ENCODE measurements at regions not wholly inside any gene's neighbourhood (a gene's known extent, or its start where the extent isn't known, plus 50 kb on each side); places are given as distances from the start of the nearest gene placed in this dataset.
"Not testable (repeated sequence)": the region's sequence is repeated elsewhere in the genome, so short reads cannot be mapped to it uniquely, and the experiment has no call there.

GRCh38 chr12:111149299-111149698 is 219.6 kb downstream of the PHETA1 start:
- DNase-seq = no peak

- DNase-seq = no peak
These were observed 220.9 kb downstream of the PHETA1 start for GRCh38 chr12:111148005-111148404.

GRCh38 chr12:111143271-111143670 is 222.9 kb upstream of the MYL2 start:
- DNase-seq = no peak

DNA sequence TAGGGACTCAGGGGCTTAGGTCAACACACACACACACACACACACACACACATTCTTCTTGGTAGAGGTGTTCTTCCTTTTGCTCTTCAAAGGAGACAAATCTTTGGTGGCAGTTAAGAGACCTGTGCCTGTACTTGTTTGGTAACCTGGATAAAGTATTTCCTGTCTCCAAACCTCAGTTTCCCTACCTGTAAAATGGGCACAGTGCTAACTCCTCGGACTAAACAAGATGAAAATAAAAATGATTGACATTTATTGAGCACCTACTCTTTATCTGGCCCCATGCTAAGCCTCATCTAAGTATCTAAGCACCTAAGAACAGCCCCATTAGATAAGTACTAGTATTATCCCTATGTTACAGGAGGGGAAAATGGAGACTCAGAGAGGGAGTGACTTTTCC is 220.8 kb upstream of the MYL2 start:
- DNase-seq = no peak

DNA sequence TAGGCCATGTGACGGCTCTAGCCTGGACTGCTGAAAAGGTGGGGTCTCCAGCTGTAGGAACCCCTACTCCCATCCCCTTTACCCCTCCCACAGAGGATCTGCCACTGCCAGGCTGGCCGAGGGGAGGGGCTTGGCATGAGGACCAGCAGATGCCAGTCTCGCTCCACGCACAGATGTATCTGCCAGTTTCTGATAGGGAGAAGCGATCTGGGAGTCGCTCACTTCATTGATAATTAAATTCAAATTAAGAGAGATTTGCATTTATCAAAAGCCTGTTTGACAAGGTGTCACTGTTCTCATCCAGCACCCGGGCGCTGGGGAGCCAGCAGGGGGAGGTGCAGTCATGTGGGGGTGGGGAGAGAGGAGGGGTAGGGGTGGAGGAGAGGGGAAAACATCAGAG is 217.6 kb upstream of the MYL2 start:
- no peak for DNase-seq

DNA sequence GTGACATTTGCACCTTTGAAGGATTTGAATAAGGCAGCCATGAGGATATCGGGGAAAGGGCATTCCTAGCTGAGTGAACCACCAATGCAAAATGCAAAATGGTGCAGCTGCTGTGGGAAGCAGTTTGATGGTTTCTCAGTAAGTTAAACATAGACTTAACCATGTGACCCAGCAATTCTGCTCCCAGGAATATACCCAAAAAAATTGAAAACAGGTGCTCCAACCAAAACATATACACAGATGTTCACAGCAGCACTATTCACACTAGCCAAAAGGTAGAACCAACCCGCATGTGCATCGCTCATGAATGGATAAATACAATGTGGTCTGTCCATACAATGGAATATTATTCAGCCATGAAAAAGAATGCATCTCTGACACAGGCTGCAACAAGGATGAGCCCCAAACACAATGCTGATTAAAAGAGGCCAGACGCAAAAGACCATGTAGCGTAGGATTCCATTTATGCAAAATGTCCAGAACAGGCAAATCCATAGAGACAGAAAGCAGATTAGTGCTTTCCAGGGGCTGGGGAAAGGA is 215.0 kb upstream of the MYL2 start:
- no peak for DNase-seq

GRCh38 chr12:111130336-111130735 is 210.0 kb upstream of the MYL2 start:
- DNase-seq = no peak

DNA sequence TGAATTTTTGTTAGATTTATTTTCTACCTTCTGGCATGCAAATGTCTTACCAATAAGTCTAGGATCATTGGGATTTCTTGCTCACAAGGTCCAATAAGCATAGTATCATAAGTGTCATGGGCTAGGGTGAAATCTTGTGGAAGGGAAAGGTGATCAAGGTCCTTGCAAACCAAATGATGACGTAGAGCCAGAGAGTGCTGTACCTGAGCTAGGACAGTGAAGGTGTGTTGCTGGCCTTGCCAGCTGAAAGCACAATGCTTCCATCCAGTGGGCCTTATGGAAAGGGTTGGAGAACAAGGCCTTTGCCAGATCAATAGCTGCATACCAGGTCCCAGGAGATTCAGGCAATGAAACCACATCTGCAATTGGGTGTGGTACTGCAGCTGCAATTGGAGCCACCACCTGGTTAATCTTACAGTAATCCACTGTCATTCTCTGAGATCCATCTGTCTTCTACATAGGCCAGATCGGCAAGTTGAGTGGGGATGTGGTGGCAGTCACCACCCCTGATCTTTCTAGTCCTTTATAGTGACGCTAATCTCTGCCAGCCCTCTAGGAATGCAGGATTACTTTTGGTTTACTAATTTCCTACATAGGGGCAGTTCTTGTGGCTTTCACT is 208.9 kb upstream of the MYL2 start:
- DNase-seq = no peak

DNA sequence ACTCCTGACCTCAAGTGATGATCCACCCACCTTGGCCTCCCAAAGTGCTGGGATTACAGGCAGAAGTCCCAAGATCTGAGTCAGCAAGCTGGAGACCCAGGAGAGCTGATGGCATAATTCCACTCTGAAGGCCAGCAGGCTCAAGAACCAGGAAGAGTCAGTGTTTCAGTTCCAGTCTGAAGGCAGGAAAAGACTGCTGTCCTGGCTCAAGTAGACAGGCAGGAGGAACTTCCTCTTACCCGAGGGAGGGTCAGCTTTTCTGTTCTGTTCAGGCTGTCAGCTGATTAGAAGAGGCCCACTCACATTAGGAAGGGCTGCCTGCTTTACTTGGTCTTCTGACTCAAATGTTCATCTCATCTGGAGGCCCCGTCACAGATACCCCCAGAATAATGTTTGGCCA is 206.0 kb upstream of the MYL2 start:
- no peak for DNase-seq

- no peak for DNase-seq
These were observed 203.8 kb upstream of the MYL2 start for GRCh38 chr12:111124183-111124582.

DNA sequence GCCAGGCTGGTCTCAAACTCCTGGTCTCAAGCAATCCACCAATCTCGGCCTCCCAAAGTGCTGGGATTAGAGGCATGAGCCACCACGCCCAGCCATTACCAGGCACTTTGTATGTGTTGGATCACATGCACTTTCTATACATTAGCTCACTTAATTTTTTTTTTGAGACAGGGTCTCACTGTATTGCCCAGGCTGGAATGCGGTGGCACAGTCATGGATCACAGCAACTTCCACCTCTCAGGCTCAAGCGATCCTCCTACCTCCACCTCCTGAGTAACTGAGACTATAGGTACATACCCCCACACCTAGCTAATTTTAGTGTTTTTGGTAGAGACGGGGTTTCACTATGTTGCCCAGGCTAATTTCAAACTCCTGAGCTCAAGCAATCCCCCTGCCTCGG is 203.0 kb upstream of the MYL2 start:
- no peak for DNase-seq

- DNase-seq = no peak
These were observed 202.1 kb upstream of the MYL2 start for GRCh38 chr12:111122458-111122878.

DNA sequence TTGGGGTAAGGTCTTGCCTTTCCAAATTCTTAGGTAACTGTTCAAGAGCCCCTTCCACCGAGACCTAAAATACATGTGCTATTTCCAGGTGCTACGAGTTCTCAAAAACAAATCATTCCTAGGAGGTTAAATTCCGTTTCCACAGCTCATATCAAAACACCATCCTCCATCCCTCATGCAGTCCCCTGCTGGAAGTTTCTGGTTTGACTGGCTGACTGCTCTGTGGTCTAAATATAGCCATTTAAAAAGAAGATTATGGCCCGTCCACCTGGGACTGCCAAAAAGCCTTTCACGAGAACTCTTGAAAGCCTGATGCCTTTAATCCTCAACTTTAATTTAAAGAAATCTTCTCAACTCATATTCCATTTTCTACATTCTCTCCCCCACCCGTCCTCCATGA is 201.5 kb upstream of the MYL2 start:
- DNase-seq = no peak

- no peak for DNase-seq
These were observed 200.2 kb upstream of the MYL2 start for GRCh38 chr12:111120578-111120977.

DNA sequence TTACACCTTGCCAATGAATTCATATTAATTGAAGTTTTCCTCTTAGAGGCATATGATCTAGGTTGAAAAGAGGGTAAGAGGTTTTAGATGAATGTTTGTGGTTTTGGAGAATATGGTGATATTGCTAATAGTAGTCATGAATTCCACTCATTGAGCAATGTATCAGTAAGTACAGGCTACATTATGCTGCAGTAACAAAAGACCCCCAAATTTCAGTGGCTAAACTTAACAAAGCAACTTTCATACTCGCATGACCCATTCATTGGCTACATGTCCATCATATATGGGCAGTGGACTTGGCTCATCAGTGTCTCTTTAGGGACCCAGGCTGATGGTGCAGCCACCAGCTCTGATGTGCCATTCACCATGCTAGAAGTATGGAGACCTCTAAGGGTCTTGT is 196.6 kb upstream of the MYL2 start:
- DNase-seq = no peak

GRCh38 chr12:111113313-111113712 is 192.9 kb upstream of the MYL2 start:
- not testable (repeated sequence) for DNase-seq

- DNase-seq = no peak
These were observed 192.1 kb upstream of the MYL2 start for GRCh38 chr12:111112311-111113098.

- DNase-seq = no peak
These were observed 191.3 kb upstream of the MYL2 start for GRCh38 chr12:111111681-111112080.

- no peak for DNase-seq
These were observed 190.2 kb upstream of the MYL2 start for GRCh38 chr12:111110556-111110955.

DNA sequence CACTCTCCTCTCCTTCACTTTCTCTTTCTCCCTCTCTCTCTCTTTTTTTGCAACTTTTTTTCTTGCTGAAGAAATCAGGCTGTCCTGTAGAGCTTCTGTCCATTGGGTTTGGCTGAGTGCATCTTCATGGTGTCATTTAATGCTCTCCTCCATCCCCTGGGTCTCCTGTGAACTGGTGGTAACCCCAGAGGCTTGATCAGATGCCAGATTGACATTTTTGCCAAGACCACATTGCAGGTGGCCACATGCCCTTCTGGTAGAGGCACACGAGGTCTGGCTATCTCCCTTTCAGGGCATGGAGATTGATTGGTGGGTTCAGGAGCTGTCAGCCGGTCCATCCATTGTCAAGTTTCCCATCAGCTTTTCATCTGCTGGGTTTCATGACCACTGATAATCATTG is 188.3 kb upstream of the MYL2 start:
- DNase-seq = no peak

DNA sequence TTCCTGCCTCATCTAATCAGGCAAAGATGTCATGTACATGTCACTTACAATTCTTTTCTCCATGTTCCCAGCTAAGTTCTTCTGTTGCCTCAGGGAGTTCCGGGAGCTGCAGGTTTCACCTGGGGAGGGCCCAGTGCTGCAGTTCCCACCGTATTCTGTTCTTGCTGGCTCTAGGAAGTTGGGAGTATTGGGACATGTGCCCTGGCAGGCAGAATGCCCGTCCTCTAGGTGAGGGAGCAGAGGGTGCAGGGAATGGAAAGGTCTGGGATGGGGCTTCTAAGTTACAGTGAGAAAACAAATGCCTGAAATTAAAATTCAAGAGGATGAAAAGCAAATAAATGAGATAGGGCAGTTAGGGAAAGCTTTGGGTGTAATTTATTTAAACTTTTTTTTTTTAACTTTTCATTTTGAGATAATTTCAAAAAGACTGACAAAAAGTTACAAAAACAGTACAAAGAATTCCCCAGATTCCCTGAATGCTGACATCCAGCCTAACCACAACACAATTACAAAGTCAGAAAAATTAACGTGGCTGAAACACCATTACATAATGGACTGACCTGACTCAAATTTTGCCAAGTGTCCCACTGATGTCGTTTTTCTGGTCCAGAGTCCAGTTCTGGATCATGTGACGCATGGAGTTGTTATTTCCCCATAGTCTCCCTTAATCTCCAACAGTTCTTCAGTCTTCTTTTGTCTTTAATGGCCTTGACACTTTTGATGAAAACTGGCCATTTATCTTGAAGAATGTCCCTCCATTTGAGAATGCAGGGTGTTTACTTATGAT is 187.2 kb upstream of the MYL2 start:
- DNase-seq = no peak

DNA sequence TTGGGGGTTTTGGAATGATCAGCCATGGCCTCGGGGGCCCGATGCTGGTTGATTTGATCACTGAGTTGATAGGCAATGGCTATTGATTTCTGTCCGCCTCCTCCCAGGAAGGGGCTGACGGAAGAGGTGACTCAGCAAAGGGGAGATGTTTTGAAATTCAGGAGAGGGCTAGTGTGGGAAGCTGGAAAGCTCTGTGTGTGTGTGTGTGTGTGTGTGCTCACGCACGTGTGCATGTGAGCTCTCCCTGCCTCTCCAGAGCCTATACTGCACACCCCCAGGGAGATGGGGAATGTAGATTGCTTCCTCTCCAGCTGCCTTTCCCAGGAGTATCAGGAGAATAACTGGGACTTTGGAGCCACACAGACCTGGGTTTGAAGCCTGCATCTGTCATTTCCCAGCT is 184.9 kb upstream of the MYL2 start:
- DNase-seq = no peak

DNA sequence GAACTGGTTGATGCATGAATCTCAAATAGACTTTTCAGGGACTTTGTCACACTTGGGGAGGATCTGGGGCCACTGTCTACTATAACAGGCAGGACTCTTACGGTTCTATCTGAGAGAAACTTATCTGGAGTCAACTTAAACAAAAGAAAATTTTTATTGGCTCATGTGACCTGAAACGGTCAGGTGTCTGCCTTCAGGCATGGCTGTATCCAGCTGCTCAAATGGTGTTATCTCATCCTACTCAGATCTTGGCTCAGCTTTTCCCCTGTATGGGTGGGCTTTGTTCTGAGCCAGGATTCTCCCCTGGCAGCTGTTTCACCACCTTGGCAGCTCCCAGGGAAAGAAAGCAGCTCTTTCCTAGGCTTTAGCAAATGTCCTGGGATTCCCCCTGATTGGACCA is 183.2 kb upstream of the MYL2 start:
- DNase-seq = no peak

All from activated CD4-positive, CD25-positive, alpha-beta regulatory T cell (primary cell).